Heart left ventricle (tissue), 16 donors: ENCODE measurements at regions not wholly inside any gene's neighbourhood (a gene's known extent, or its start where the extent isn't known, plus 50 kb on each side); places are given as distances from the start of the nearest gene placed in this dataset.

ENCODE experiments used
- ATAC-seq, 4 donors: fragments of 200-7000 bp; cut with Tn5 transposase; one replicate each; pipeline ENCODE4 v1.9.1; 2020 to 2022; ENCODE audit warnings: moderate library complexity in 4 of 4, mild to moderate bottlenecking in 3 of 4, moderate number of reproducible peaks in 1 of 4
- DNase-seq, 5 donors: peaks; one replicate each; pipeline ENCODE4 v3.0.0-alpha.2; 2020
- H3K27ac ChIP-seq, 12 donors: fragments of 200-600 bp; sonication (generic) in 4 of 12; one replicate each; pipeline versions ENCODE4 v1.5.0 to v1.8.0; 2016 to 2022; ENCODE audit warnings: mild to moderate bottlenecking in 2 of 12
- H3K27me3 ChIP-seq, 9 donors: fragments of 200-600 bp; sonication (generic) in 2 of 9; one replicate each; pipeline versions ENCODE4 v1.5.1 to v1.8.0; 2016 to 2022; ENCODE audit warnings: mild to moderate bottlenecking in 3 of 9
- H3K36me3 ChIP-seq, 9 donors: fragments of 200-600 bp; sonication (generic) in 2 of 9; one replicate each; pipeline versions ENCODE4 v1.5.0 to v1.8.0; 2018 to 2022; ENCODE audit warnings: mild to moderate bottlenecking in 2 of 9
- H3K4me1 ChIP-seq, 12 donors: fragments of 200-600 bp; sonication (generic) in 4 of 12; one replicate each; pipeline versions ENCODE4 v1.5.0 to v1.8.0; 2016 to 2022; ENCODE audit warnings: mild to moderate bottlenecking in 3 of 12
- H3K4me3 ChIP-seq, 12 donors: fragments of 200-600 bp; sonication (generic) in 4 of 12; one replicate each; pipeline versions ENCODE4 v1.5.0 to v1.8.0; 2017 to 2022; ENCODE audit warnings: mild to moderate bottlenecking in 9 of 12, moderate library complexity in 4 of 12
- H3K9me3 ChIP-seq, 12 donors: fragments of 200-600 bp; sonication (generic) in 4 of 12; one replicate each; pipeline versions ENCODE4 v1.5.0 to v1.8.0; 2016 to 2022; ENCODE audit warnings: mild to moderate bottlenecking in 1 of 12
- CTCF ChIP-seq, 12 donors: fragments of 200-600 bp; sonication (generic) in 4 of 12; IDR thresholded peaks; one replicate each; pipeline versions ENCODE4 v1.5.0 to v1.8.0; 2018 to 2022; ENCODE audit warnings: antibody characterized with exemption in 12 of 12, mild to moderate bottlenecking in 5 of 12
- POLR2A ChIP-seq, 2 donors: fragments of 450-650 bp; IDR thresholded peaks; one replicate each; pipeline ENCODE4 v1.6.1; 2017; ENCODE audit warnings: antibody characterized with exemption in 2 of 2, mild to moderate bottlenecking in 2 of 2, moderate library complexity in 2 of 2
- WGBS, 4 donors: extraction: QIAGEN DNeasy Blood & Tissue Kit in 2 of 4; methylation state at CpG; one replicate each; pipeline versions ENCODE4 v1.1.5 to v1.1.7; 2013 to 2018; 5-methylcytosine and 5-hydroxymethylcytosine counted together
- intact Hi-C, 10 donors: fragments of 100-400 bp; cut with DNase I; formaldehyde crosslinking; loops; one replicate each; pipeline versions ENCODE4 v1.11.1 to v1.14.2; 2022
- donor health status: ischemic (EF 13 %, LVEDD 7.1; RV severe dilation, severe dysfunction).
- donor health status: healthy with polysubstance abuse.
- donor health status: DM: no; HTN: yes; CAD: no.
- donor health status: DM: no; HTN: no; CAD: no.
- donor health status: ischemic (EF 25% LVEDD 6.9; RV normal size, moderate dysfunction).
- donor health status: ischemic (EF 25% LVEDD 5.7; RV mildly dilated, moderate dysfunction).
- donor health status: healthy.
- donor health status: DM: yes; HTN: yes; CAD: no.
- donor health status: ischemic (EF 35%, LVEDD 5.7; RV mildly dilated, moderate dysfunction).
- donor health status: nonischemic (EF 11% LVEDD 7.7; RV severe dilation, severe dysfunction).
- donor health status: DM: yes; HTN: yes; CAD: no.
- donor health status: PGD.
- donor health status: ischemic (EF 29% LVEDD 5.4; RV normal size, mild dysfunction).
- donor health status: nonischemic (EF 23%, LVEDD 6.1; RV moderate dilation, normal function).

DNA sequence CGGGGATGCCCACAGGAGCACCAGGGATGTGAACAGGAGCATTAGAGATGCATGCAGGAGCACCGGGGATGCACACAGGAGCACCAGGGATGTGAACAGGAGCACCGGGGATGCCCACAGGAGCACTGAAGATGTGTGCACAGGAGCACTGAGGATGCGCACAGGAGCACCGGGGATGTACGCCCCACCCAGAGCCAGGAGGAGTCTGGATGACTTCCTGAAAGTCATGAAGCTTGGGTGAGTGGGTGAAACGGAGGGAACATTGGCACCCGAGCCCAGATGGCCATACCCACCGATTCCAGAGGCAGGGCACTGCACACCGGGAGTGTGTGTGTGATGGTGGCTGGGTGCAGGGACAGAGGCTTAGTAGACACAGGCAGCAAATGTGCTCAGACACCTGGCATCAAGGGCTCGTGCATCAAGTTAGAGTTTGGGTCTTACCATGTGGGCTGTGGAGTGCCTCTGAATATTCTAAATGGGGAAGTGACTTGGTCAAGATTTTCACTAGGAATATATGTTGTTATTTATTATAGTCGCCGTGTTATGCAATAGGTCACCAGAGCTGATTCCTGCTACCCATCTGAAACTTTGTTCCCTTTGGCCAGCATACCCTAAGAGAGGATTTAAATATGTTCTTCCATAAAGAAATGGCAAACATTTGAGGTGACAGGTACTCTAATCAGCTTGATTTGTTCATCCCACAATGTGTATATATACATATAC is 365.8 kb upstream of the MYT1L start:
- 79 to 89% (median 87%) methylated on average over 13 of the region's 13 CpGs for WGBS, 4 donors
- no peak for ATAC-seq

GRCh38 chr2:2696325-2696724 is 365.2 kb upstream of the MYT1L start:
- Histone ChIP-seq H3K4me1 (no peaks in the 10 kb centered on the region), H3K27me3 (peaks cover 0 to 36% (median 3%) of the 10 kb centered on the region in 9 donors), H3K36me3 (no peaks in the 10 kb centered on the region), H3K9me3 (no peaks in the 10 kb centered on the region), H3K4me3 (no peak overlapping the region), H3K27ac (no peak overlapping the region)
- intact Hi-C loops, result no loop called here
- TF ChIP-seq CTCF (IDR thresholded peaks at IDR 0.05) (no peak), POLR2A (IDR thresholded peaks at IDR 0.05) (no peak)
- 76 to 86% (median 82%) methylated on average over 5 of the region's 5 CpGs for WGBS, 4 donors
- no peak for ATAC-seq
- DNase-seq, result no peak

More for the DNA sequence above, 365.8 kb upstream of the MYT1L start:
- no peak overlapping the region for H3K27ac ChIP-seq
- no peaks in the 10 kb centered on the region for H3K4me1 ChIP-seq
- no peaks in the 10 kb centered on the region for H3K36me3 ChIP-seq
- peaks cover 0 to 30% (median 3%) of the 10 kb centered on the region in 9 donors for H3K27me3 ChIP-seq
- H3K4me3 ChIP-seq, result no peak overlapping the region
- TF ChIP-seq CTCF (IDR thresholded peaks at IDR 0.05) (no peak), POLR2A (IDR thresholded peaks at IDR 0.05) (no peak)
- H3K9me3 ChIP-seq, result no peaks in the 10 kb centered on the region
- no peak for DNase-seq
- intact Hi-C loops, result no loop called here

GRCh38 chr2:2694746-2695145 is 363.7 kb upstream of the MYT1L start:
- Histone ChIP-seq H3K4me1 (no peaks in the 10 kb centered on the region), H3K27ac (no peak overlapping the region), H3K9me3 (no peaks in the 10 kb centered on the region), H3K4me3 (no peak overlapping the region), H3K27me3 (peaks cover 0 to 39% (median 3%) of the 10 kb centered on the region in 9 donors), H3K36me3 (no peaks in the 10 kb centered on the region)
- ATAC-seq, result no peak
- TF ChIP-seq CTCF (IDR thresholded peaks at IDR 0.05) (no peak), POLR2A (IDR thresholded peaks at IDR 0.05) (no peak)
- DNase-seq, result no peak
- 70 to 75% (median 73%) methylated on average over 13 of the region's 13 CpGs for WGBS, 4 donors
- intact Hi-C loops, result no loop called here

DNA sequence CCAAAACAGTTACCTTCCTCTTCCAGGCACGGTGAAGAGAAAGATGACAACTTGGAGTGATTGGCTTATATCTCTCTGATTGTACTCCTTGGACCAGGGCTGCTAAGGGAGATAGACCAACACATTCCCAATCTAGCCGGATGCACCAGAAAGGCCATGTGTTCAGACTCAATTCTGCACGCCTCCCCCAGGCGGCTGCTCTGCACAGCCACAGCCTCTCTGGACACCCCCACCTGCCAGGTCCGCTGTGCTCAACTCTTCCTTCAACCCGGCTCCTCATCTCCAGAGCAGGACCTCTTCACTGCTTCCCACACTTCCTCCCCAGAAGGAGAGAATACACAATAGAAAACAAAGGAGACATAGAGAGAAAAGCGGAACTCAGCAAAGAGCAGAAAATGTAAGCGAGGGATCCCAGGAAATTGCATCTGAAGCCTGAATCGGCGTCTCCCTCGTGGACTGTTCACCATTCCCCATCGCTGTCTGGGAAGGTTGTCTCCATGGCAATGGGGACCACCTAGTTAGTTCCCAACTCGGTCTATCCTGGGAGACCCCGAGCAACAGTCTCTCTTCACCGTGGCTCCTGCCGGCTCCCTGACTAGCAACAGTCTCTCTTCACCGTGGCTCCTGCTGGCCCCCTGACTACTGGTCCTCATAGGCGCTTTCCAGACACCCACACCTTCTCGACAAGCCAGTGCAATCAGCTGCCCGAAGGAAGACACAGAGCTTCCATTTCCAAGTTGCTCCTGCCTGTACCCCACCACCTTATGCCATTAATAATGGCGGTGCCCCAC is 361.7 kb upstream of the MYT1L start:
- H3K27ac ChIP-seq, result no peak overlapping the region
- H3K4me3 ChIP-seq, result no peak overlapping the region
- peaks cover 0 to 39% (median 3%) of the 10 kb centered on the region in 9 donors for H3K27me3 ChIP-seq
- ATAC-seq, result no peak
- no peaks in the 10 kb centered on the region for H3K4me1 ChIP-seq
- 78 to 84% (median 80%) methylated on average over 21 of the region's 21 CpGs for WGBS, 4 donors
- no peaks in the 10 kb centered on the region for H3K9me3 ChIP-seq
- TF ChIP-seq CTCF (IDR thresholded peaks at IDR 0.05) (no peak), POLR2A (IDR thresholded peaks at IDR 0.05) (no peak)
- DNase-seq, result no peak
- intact Hi-C loops, result no loop called here
- H3K36me3 ChIP-seq, result no peaks in the 10 kb centered on the region
